DOHH2 (cell line): ENCODE measurements at regions not wholly inside any gene's neighbourhood (a gene's known extent, or its start where the extent isn't known, plus 50 kb on each side); places are given as distances from the start of the nearest gene placed in this dataset.

Experiments
- EZH2phosphoT487 ChIP-seq: fragments of 200-600 bp; sonication (generic); IDR thresholded peaks from 2 replicates; pipeline ENCODE4 v1.6.1; 2017; ENCODE audit warnings: borderline replicate concordance, mild to moderate bottlenecking, antibody characterized with exemption, low read length, moderate library complexity, mixed read lengths
- TF ChIP-seq, protein P1 (sequence below): fragments of 200-600 bp; sonication (generic); IDR thresholded peaks from one replicate; pipeline ENCODE4 v1.5.1; 2014; ENCODE audit warnings: antibody characterized with exemption, mild to moderate bottlenecking, low read depth, low read length; ENCODE audit not compliant: poor library complexity, severe bottlenecking

GRCh38 chr3:35440826-35441225 lies 198.5 kb upstream of the ARPP21 start:
- TF ChIP-seq, protein P1, sequence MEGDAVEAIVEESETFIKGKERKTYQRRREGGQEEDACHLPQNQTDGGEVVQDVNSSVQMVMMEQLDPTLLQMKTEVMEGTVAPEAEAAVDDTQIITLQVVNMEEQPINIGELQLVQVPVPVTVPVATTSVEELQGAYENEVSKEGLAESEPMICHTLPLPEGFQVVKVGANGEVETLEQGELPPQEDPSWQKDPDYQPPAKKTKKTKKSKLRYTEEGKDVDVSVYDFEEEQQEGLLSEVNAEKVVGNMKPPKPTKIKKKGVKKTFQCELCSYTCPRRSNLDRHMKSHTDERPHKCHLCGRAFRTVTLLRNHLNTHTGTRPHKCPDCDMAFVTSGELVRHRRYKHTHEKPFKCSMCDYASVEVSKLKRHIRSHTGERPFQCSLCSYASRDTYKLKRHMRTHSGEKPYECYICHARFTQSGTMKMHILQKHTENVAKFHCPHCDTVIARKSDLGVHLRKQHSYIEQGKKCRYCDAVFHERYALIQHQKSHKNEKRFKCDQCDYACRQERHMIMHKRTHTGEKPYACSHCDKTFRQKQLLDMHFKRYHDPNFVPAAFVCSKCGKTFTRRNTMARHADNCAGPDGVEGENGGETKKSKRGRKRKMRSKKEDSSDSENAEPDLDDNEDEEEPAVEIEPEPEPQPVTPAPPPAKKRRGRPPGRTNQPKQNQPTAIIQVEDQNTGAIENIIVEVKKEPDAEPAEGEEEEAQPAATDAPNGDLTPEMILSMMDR: no peak
- TF ChIP-seq EZH2phosphoT487: no peak
